B cell (primary cell): ENCODE measurements at regions not wholly inside any gene's neighbourhood (a gene's known extent, or its start where the extent isn't known, plus 50 kb on each side); places are given as distances from the start of the nearest gene placed in this dataset.

Experiments used
- CTCF ChIP-seq: fragments of 200-600 bp; IDR thresholded peaks from one replicate; pipeline ENCODE4 v1.8.0; 2022; ENCODE audit warnings: antibody characterized with exemption, mild to moderate bottlenecking
- EZH2 ChIP-seq: IDR thresholded peaks from 2 replicates; pipeline ENCODE4 v1.6.1; 2012; ENCODE audit warnings: borderline replicate concordance, low read depth, mild to moderate bottlenecking, moderate library complexity, low read length; ENCODE audit not compliant: insufficient read depth, poor library complexity, severe bottlenecking

- TF ChIP-seq CTCF = no peak
- TF ChIP-seq EZH2 = no peak
Measured at GRCh38 chr13:61470786-61471185, 55.1 kb upstream of the PCDH20 start.
